ENCODE measurements at regions not wholly inside any gene's neighbourhood (a gene's known extent, or its start where the extent isn't known, plus 50 kb on each side); places are given as distances from the start of the nearest gene placed in this dataset.

DNA sequence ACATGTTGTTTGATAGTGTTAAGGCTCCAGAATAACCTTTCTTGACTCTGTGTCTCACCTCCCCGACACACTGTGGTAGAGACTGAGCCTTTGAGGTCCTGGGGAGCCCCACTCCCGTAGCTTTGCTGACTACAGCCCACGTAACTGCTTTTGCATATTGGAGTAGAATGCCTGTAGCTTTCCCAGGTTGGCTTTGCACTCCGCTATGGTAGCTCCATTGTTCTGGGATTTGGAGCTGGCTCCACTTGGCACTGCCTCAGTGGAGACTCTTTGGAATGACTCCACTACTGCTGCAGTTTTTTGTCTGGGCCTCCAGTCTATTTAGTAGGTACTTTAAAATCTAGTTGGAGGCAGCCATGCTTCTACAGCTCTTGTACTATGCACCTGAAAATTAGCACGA, 56.2 kb upstream of the ANXA1 start:
- TF ChIP-seq, protein P1, sequence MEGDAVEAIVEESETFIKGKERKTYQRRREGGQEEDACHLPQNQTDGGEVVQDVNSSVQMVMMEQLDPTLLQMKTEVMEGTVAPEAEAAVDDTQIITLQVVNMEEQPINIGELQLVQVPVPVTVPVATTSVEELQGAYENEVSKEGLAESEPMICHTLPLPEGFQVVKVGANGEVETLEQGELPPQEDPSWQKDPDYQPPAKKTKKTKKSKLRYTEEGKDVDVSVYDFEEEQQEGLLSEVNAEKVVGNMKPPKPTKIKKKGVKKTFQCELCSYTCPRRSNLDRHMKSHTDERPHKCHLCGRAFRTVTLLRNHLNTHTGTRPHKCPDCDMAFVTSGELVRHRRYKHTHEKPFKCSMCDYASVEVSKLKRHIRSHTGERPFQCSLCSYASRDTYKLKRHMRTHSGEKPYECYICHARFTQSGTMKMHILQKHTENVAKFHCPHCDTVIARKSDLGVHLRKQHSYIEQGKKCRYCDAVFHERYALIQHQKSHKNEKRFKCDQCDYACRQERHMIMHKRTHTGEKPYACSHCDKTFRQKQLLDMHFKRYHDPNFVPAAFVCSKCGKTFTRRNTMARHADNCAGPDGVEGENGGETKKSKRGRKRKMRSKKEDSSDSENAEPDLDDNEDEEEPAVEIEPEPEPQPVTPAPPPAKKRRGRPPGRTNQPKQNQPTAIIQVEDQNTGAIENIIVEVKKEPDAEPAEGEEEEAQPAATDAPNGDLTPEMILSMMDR (IDR thresholded peaks at IDR 0.05; ENCODE audit: insufficient read depth, low read length, poor library complexity, severe bottlenecking): no peak
- no peaks in the 10 kb centered on the region for H3K36me3 ChIP-seq (ENCODE audit: control insufficient read depth, insufficient read depth, low read length)
- no peaks in the 10 kb centered on the region for H3K27me3 ChIP-seq (replicated peaks; ENCODE audit: control insufficient read depth, insufficient read depth, low read length)
- H3K4me3 ChIP-seq (replicated peaks; ENCODE audit: low read depth, low read length): no peak overlapping the region
- no peak for DNase-seq (ENCODE audit: extremely low read depth, insufficient read length)

DNA sequence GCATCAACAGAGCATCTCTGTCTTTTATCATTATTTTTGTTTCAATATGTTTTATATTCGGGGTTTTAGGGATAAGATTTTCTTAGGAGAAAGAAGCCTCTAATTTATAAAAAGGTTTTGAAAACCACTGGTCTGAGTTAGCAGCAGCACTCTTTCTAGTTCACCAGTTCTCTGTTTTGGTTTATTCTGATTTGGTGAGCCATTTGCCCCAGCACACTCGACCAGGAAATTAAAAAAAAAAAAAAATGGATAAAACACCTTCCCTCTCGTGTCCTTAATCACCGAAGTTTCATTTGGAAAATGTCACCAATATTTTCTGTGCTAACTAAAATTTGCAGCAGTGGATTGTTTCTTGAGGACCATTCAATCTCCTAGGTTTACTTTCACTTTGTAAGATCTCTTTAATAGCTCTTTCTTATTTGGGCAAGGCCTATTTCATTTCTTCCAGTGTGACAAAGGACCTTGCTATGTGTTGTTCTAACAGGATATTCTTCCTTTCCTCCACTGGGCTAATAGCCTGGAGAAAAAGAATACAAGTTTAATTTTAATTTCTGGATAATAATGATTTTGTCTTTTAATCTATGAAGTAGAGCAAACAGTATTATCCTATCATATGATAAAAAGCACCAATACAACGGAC, 57.8 kb upstream of the ANXA1 start:
- Histone ChIP-seq H3K27me3 (replicated peaks; ENCODE audit: control insufficient read depth, insufficient read depth, low read length) (no peaks in the 10 kb centered on the region), H3K36me3 (ENCODE audit: control insufficient read depth, insufficient read depth, low read length) (no peaks in the 10 kb centered on the region), H3K4me3 (replicated peaks; ENCODE audit: low read depth, low read length) (no peak overlapping the region)
- TF ChIP-seq, protein P1 (IDR thresholded peaks at IDR 0.05; ENCODE audit: insufficient read depth, low read length, poor library complexity, severe bottlenecking): no peak
- DNase-seq (ENCODE audit: extremely low read depth, insufficient read length): no peak

DNA sequence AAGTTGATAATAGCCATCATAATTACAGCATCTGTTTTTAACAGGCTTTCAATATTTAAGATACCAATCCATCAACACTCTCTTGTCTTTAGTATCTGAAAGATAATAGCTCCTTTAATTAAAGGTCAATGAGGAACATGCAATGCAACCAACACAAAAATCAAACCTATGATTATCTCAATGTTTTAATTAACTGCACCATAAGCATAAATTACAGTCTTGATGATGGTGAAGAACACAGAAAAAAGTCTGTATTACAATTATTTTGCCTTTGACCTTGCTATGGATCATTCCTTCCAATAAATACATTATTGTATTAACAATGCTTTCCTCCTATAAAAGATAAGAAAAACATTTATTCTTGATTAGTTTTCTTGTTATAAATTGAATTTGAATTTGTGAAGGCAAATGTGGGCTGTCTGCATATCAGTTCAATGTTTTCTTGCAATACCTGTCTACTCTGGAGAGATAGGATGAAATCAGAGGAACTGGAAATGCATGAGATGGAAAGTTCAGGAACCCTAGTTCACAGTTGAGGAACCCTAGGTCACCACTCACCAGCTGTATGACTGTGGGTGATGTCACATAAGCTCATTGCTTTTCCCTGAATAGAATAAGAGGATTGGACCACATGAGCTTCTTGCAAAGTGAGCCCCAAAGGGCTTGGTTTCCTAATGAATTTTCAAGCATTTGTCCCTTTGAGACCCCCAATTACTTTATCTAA, 58.5 kb upstream of the ANXA1 start:
- no peak for DNase-seq (ENCODE audit: extremely low read depth, insufficient read length)
- H3K36me3 ChIP-seq (ENCODE audit: control insufficient read depth, insufficient read depth, low read length): no peaks in the 10 kb centered on the region
- H3K27me3 ChIP-seq (replicated peaks; ENCODE audit: control insufficient read depth, insufficient read depth, low read length): no peaks in the 10 kb centered on the region
- H3K4me3 ChIP-seq (replicated peaks; ENCODE audit: low read depth, low read length): no peak overlapping the region
- TF ChIP-seq, protein P1 (IDR thresholded peaks at IDR 0.05; ENCODE audit: insufficient read depth, low read length, poor library complexity, severe bottlenecking): no peak

DNA sequence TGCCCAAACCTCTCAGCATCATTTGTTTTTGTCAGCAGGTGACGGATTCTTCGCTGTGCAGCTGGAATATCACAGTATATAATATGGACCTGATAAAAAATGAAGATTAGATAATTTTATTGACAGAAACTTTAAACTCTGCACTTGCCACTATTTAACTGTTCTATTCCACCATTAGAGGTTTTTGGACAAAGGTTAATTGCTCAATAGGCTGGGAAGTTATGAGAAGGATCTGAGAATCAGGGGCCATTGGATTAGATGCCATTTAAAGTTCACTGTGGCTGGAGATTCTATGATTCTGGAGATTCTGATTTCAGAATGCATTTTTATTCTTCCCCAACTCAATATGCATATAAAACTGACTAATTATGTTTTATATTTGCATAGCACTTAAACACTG, 59.8 kb upstream of the ANXA1 start:
- Histone ChIP-seq H3K4me3 (replicated peaks; ENCODE audit: low read depth, low read length) (no peak overlapping the region), H3K36me3 (ENCODE audit: control insufficient read depth, insufficient read depth, low read length) (no peaks in the 10 kb centered on the region), H3K27me3 (replicated peaks; ENCODE audit: control insufficient read depth, insufficient read depth, low read length) (no peaks in the 10 kb centered on the region)
- DNase-seq (ENCODE audit: extremely low read depth, insufficient read length): no peak
- TF ChIP-seq, protein P1 (IDR thresholded peaks at IDR 0.05; ENCODE audit: insufficient read depth, low read length, poor library complexity, severe bottlenecking): no peak

DNA sequence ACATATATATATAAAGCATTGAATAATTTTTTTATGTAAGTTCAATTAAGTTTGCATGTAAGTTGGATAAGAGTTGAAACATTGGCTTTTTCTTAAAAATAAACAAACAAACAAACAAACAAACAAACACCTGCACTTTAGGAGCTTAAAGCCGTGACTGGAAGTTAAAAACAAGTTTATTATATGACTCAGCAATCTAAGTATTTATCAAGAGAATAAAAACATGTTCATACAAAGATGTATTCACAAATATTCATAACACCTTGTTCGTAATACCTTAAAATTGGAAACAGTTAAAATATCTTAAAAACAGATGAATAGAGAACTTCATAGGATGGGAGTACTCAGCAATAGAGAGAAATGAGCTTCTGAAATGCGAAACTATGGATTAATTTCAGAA, 61.5 kb upstream of the ANXA1 start:
- no peak for DNase-seq (ENCODE audit: extremely low read depth, insufficient read length)
- H3K4me3 ChIP-seq (replicated peaks; ENCODE audit: low read depth, low read length): no peak overlapping the region
- H3K27me3 ChIP-seq (replicated peaks; ENCODE audit: control insufficient read depth, insufficient read depth, low read length): no peaks in the 10 kb centered on the region
- H3K36me3 ChIP-seq (ENCODE audit: control insufficient read depth, insufficient read depth, low read length): no peaks in the 10 kb centered on the region
- TF ChIP-seq, protein P1 (IDR thresholded peaks at IDR 0.05; ENCODE audit: insufficient read depth, low read length, poor library complexity, severe bottlenecking): no peak
